AG09319 (cell line): ENCODE measurements at regions not wholly inside any gene's neighbourhood (a gene's known extent, or its start where the extent isn't known, plus 50 kb on each side); places are given as distances from the start of the nearest gene placed in this dataset.

ENCODE experiments used
- DNase-seq: peaks from one replicate; pipeline ENCODE4 v3.0.0-alpha.2; 2010; ENCODE audit warnings: low read depth; ENCODE audit errors: extremely low read depth
- CTCF ChIP-seq: IDR thresholded peaks from 2 replicates; pipeline ENCODE4 v1.5.1; 2011; ENCODE audit warnings: low read depth, mild to moderate bottlenecking, inconsistent platforms, low read length, moderate library complexity

GRCh38 chr11:42823546-42823945 is 488.2 kb upstream of the API5 start:
- no peak for TF ChIP-seq CTCF
- DNase-seq = no peak

- no peak for DNase-seq
- TF ChIP-seq CTCF = no peak
These were observed 487.7 kb upstream of the API5 start for GRCh38 chr11:42824067-42824466.

GRCh38 chr11:42825598-42825997 is 486.2 kb upstream of the API5 start:
- DNase-seq = no peak
- TF ChIP-seq CTCF = no peak

GRCh38 chr11:42827845-42828244 is 484.0 kb upstream of the API5 start:
- DNase-seq = no peak
- TF ChIP-seq CTCF = no peak

- DNase-seq = no peak
- no peak for TF ChIP-seq CTCF
These were observed 473.8 kb upstream of the API5 start for GRCh38 chr11:42837994-42838393.

GRCh38 chr11:42840176-42840829 is 471.5 kb upstream of the API5 start:
- DNase-seq = no peak

DNA sequence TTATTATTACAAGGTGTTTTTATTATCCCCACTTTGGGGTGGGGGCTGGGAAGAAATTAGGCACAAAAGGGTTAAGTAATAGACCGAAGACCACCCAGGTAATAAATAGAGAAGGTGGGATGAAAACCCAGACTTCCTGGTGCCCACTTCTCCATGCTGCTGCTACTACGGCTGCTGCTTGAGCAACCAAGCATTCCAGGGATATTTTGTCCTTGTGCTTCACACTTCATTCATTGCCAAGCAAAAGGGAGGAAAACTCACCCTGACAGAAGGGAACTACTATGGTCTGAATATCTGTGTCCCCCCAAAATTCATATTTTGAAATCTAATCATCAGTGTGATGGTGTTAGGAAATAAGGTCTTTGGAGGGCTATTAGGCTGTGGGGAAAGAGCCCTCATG is 470.9 kb upstream of the API5 start:
- TF ChIP-seq CTCF = no peak
- no peak for DNase-seq

More at GRCh38 chr11:42840176-42840829, 471.5 kb upstream of the API5 start:
- TF ChIP-seq CTCF = no peak
